K562 (cell line): ENCODE measurements at regions not wholly inside any gene's neighbourhood (a gene's known extent, or its start where the extent isn't known, plus 50 kb on each side); places are given as distances from the start of the nearest gene placed in this dataset.
"Not testable (repeated sequence)": the region's sequence is repeated elsewhere in the genome, so short reads cannot be mapped to it uniquely, and the experiment has no call there.

ENCODE experiments used
- ATAC-seq: fragments of 200-7000 bp; cut with Tn5 transposase; 3 replicates; pipeline ENCODE4 v1.9.1; 2020; ENCODE audit warnings: moderate library complexity
- BruUV-seq: library from RNA; stranded (reverse); fragments of 400-500 nt; replicated peaks from 2 replicates; lab custom pipeline; 2021; lab: Mats Ljungman, UMichigan
- CTCF ChIA-PET: fragments of 300-600 bp; formaldehyde crosslinking; extraction: SDS; loops from one replicate; lab custom pipeline; 2021; ENCODE audit warnings: low intra/inter-chr PET ratio; lab: Yijun Ruan, JAX
- POLR2A ChIA-PET: fragments of 300-600, 350-650 bp; sonication (Branson Sonifier 250); formaldehyde crosslinking; extraction: SDS; loops from one replicate; lab custom pipeline; 2021; ENCODE audit warnings: antibody characterized with exemption, inconsistent platforms; lab: Yijun Ruan, JAX
- DNase-seq, 4 experiments: peaks; one replicate each; pipeline versions ENCODE4 v3.0.0 to v3.0.0-alpha.2; 2011 to 2018; ENCODE audit warnings: low spot score in 3 of 4, mixed read lengths in 3 of 4; ENCODE audit errors: extremely low read depth in 1 of 4
- FAIRE-seq: peaks from 2 replicates; lab custom pipeline; 2011; peaks lifted over from hg19 to GRCh38; lab: Jason Lieb, UNC
- H2AFZ ChIP-seq: 2 replicates; pipeline ENCODE4 v1.6.0; 2011; ENCODE audit warnings: low read depth, low read length, control low read depth, inconsistent platforms
- H3K27ac ChIP-seq: fragments of 200-600 bp; 3 replicates; pipeline ENCODE4 v1.8.0; 2011; ENCODE audit warnings: low read depth, mild to moderate bottlenecking, control low read depth, inconsistent platforms, low read length, moderate library complexity, mixed read lengths; ENCODE audit errors: extremely low read depth
- H3K27me3 ChIP-seq, 2 experiments: fragments of 300-600 bp in 1 of 2; 2 replicates in 1 of 2; 3 replicates in 1 of 2; pipeline versions ENCODE4 v1.6.0 to v1.8.0; 2011; ENCODE audit warnings: inconsistent platforms in 2 of 2, low read length in 2 of 2, mild to moderate bottlenecking in 1 of 2, mixed read lengths in 1 of 2, moderate library complexity in 1 of 2; ENCODE audit not compliant: control insufficient read depth in 2 of 2, insufficient read depth in 2 of 2
- H3K36me3 ChIP-seq: fragments of 300-600 bp; 3 replicates; pipeline ENCODE4 v1.8.0; 2011; ENCODE audit warnings: mild to moderate bottlenecking, low read length, inconsistent platforms; ENCODE audit not compliant: control insufficient read depth, insufficient read depth
- H3K4me1 ChIP-seq, 2 experiments: fragments of 200-600 bp in 1 of 2; replicated peaks in 1 of 2; 2 replicates in 1 of 2; 3 replicates in 1 of 2; pipeline versions ENCODE4 v1.5.1 to v1.8.0; 2011; ENCODE audit warnings: inconsistent platforms in 2 of 2, low read length in 2 of 2, mild to moderate bottlenecking in 1 of 2, mixed read lengths in 1 of 2, moderate library complexity in 1 of 2; ENCODE audit not compliant: control insufficient read depth in 2 of 2, insufficient read depth in 2 of 2
- H3K4me2 ChIP-seq: 2 replicates; pipeline ENCODE4 v1.6.1; 2011; ENCODE audit warnings: low read length, control low read depth, inconsistent platforms, mixed read lengths; ENCODE audit not compliant: insufficient read depth
- H3K4me3 ChIP-seq: fragments of 200-600 bp; sonication (generic), shearing (Covaris generic); 2 replicates; pipeline ENCODE4 v1.5.1; 2016; ENCODE audit warnings: control low read depth, inconsistent platforms
- H3K79me2 ChIP-seq: fragments of 200-600 bp; 3 replicates; pipeline ENCODE4 v1.8.0; 2011; ENCODE audit warnings: low read length, inconsistent platforms; ENCODE audit not compliant: control insufficient read depth, insufficient read depth
- H3K9ac ChIP-seq, 2 experiments: 2 replicates each; pipeline versions ENCODE4 v1.6.0 to v1.6.1; 2011; ENCODE audit warnings: low read depth in 2 of 2, low read length in 2 of 2, control low read depth in 1 of 2, inconsistent platforms in 1 of 2, mild to moderate bottlenecking in 1 of 2, mixed read lengths in 1 of 2; ENCODE audit not compliant: insufficient read depth in 1 of 2
- H3K9me1 ChIP-seq: one replicate; pipeline ENCODE4 v1.6.0; 2011; ENCODE audit warnings: inconsistent platforms, mild to moderate bottlenecking, low read length, moderate library complexity; ENCODE audit not compliant: control insufficient read depth, insufficient read depth
- H3K9me3 ChIP-seq: replicated peaks from 2 replicates; pipeline ENCODE4 v1.5.1; 2011; ENCODE audit warnings: low read depth, low read length, inconsistent platforms; ENCODE audit not compliant: control insufficient read depth, insufficient read depth
- H4K20me1 ChIP-seq: replicated peaks from 2 replicates; pipeline ENCODE4 v1.6.1; 2011; ENCODE audit warnings: low read length, inconsistent platforms, mixed read lengths; ENCODE audit not compliant: control insufficient read depth, insufficient read depth
- C11orf30 ChIP-seq: fragments of 450-650 bp; IDR thresholded peaks from 2 replicates; pipeline ENCODE4 v1.6.1; 2016; ENCODE audit warnings: low read depth, mild to moderate bottlenecking
- EP300 ChIP-seq: IDR thresholded peaks from 2 replicates; pipeline ENCODE4 v1.6.1; 2012; ENCODE audit warnings: low read length, improper control_type of control experiment
- ETV6 ChIP-seq, 3 experiments: fragments of 150-350 bp in 1 of 3; sonication (generic) in 1 of 3; formaldehyde crosslinking in 1 of 3; IDR thresholded peaks; 2 replicates each; pipeline versions ENCODE4 v1.6.1 to v1.8.0; 2014 to 2022; ENCODE audit warnings: borderline replicate concordance in 2 of 3, low read depth in 2 of 3, antibody characterized with exemption in 1 of 3, low read length in 1 of 3, mild to moderate bottlenecking in 1 of 3, missing genetic modification reagents in 1 of 3
- MCM2 ChIP-seq: fragments of 450-650 bp; IDR thresholded peaks from 2 replicates; pipeline ENCODE4 v1.6.1; 2017; ENCODE audit warnings: low read depth, mild to moderate bottlenecking
- MTA1 ChIP-seq: fragments of 450-650 bp; IDR thresholded peaks from 2 replicates; pipeline ENCODE4 v1.6.1; 2017; ENCODE audit warnings: borderline replicate concordance
- MYC ChIP-seq, 2 experiments: fragments of 250-450 bp in 1 of 2; sonication (Bioruptor Pico) in 1 of 2; IDR thresholded peaks; 2 replicates each; pipeline versions ENCODE4 v1.5.1 to v1.6.1; 2012 to 2021; ENCODE audit warnings: low read depth in 2 of 2, borderline replicate concordance in 1 of 2, improper control_type of control experiment in 1 of 2, low read length in 1 of 2, mild to moderate bottlenecking in 1 of 2, moderate library complexity in 1 of 2
- NFYB ChIP-seq: IDR thresholded peaks from 2 replicates; pipeline ENCODE4 v1.6.1; 2011; ENCODE audit warnings: mild to moderate bottlenecking, moderate library complexity; ENCODE audit not compliant: insufficient read length; ENCODE audit errors: extremely low read depth
- RFX1 ChIP-seq: fragments of 450-650 bp; IDR thresholded peaks from 2 replicates; pipeline ENCODE4 v1.6.1; 2016; ENCODE audit warnings: mild to moderate bottlenecking, moderate library complexity
- STAG1 ChIP-seq: sonication (generic); formaldehyde crosslinking; IDR thresholded peaks from 2 replicates; pipeline ENCODE4 v1.5.0; 2020; ENCODE audit warnings: missing genetic modification reagents, borderline replicate concordance
- TEAD2 ChIP-seq: fragments of 450-650 bp; IDR thresholded peaks from 2 replicates; pipeline ENCODE4 v1.6.1; 2016; ENCODE audit warnings: missing genetic modification characterization, control low read depth, missing compliant biosample characterization
- TEAD4 ChIP-seq, 2 experiments: sonication (generic) in 1 of 2; formaldehyde crosslinking in 1 of 2; IDR thresholded peaks; 2 replicates each; pipeline versions ENCODE4 v1.6.1 to v1.8.0; 2012 to 2022; ENCODE audit warnings: borderline replicate concordance in 1 of 2, inconsistent platforms in 1 of 2, low read length in 1 of 2, mild to moderate bottlenecking in 1 of 2, missing genetic modification reagents in 1 of 2
- ZFP30 ChIP-seq: fragments of 250-450 bp; sonication (Bioruptor Pico); IDR thresholded peaks from 2 replicates; pipeline ENCODE4 v1.8.0; 2022; ENCODE audit warnings: moderate library complexity, mild to moderate bottlenecking, inconsistent platforms, borderline replicate concordance
- ZNF175 ChIP-seq: fragments of 200-800 bp; sonication (Bioruptor generic); IDR thresholded peaks from 2 replicates; pipeline ENCODE4 v1.6.1; 2016; ENCODE audit warnings: low read depth, mild to moderate bottlenecking, missing genetic modification characterization, missing compliant biosample characterization
- ZNF347 ChIP-seq: fragments of 450-650 bp; formaldehyde crosslinking; IDR thresholded peaks from 2 replicates; pipeline ENCODE4 v1.4.0; 2020; ENCODE audit warnings: low read depth, mild to moderate bottlenecking, moderate library complexity
- ZNF408 ChIP-seq: fragments of 250-450 bp; sonication (Bioruptor Pico); IDR thresholded peaks from 2 replicates; pipeline ENCODE4 v1.4.0; 2020; ENCODE audit warnings: low read depth, mild to moderate bottlenecking, moderate library complexity
- WGBS: fragments of 100-300 bp; shearing (Covaris generic); methylation state at CpG from one replicate; pipeline ENCODE4 v1.1.6; 2016; ENCODE audit warnings: low coverage, mixed read lengths; ENCODE audit not compliant: insufficient coverage; ENCODE audit errors: missing lambda C conversion rate; 5-methylcytosine and 5-hydroxymethylcytosine counted together
- in situ Hi-C: fragments of 300-500 bp; cut with MboI; formaldehyde crosslinking; loops from 4 replicates; pipeline ENCODE4 v1.15.0; 2018; ENCODE audit warnings: inconsistent platforms, mixed read lengths
- intact Hi-C: fragments of 100-400 bp; cut with micrococcal nuclease; formaldehyde crosslinking; loops from 2 replicates; pipeline ENCODE4 v1.14.2; 2022
- TF ChIP-seq, protein P1 (sequence below): sonication (generic); formaldehyde crosslinking; IDR thresholded peaks from 2 replicates; pipeline ENCODE4 v1.5.0; 2020; ENCODE audit warnings: missing genetic modification reagents

DNA sequence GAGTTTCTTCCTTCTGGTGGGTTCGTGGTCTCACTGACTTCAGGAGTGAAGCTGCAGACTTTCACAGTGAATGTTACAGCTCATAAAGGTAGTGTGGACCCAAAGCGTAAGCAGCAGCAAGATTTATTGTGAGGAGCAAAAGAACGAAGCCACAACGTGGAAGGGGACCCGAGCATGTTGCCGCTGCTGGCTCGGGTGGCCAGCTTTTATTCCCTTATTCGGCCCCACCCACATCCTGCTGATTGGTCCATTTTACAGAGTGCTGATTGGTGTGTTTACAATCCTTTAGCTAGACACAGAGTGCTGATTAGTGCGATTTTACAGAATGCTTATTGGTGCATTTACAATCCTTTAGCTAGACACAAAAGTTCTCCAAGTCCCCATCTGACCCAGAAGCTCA, 80.6 kb upstream of the SEL1L start:
- WGBS = 0% methylated on average over 9 of the region's 9 CpGs
- in situ Hi-C loops, BruUV-seq, H3K9me3 ChIP-seq, H3K9ac ChIP-seq, POLR2A ChIA-PET, H3K9me1 ChIP-seq, H3K4me3 ChIP-seq, H3K4me2 ChIP-seq, FAIRE-seq, H3K36me3 ChIP-seq, H4K20me1 ChIP-seq, CTCF ChIA-PET, intact Hi-C loops, H2AFZ ChIP-seq, H3K27me3 ChIP-seq, H3K79me2 ChIP-seq, ATAC-seq, H3K27ac ChIP-seq, DNase-seq, H3K4me1 ChIP-seq: not testable (repeated sequence)
- peak; percentile 53 for TF ChIP-seq NFYB

DNA sequence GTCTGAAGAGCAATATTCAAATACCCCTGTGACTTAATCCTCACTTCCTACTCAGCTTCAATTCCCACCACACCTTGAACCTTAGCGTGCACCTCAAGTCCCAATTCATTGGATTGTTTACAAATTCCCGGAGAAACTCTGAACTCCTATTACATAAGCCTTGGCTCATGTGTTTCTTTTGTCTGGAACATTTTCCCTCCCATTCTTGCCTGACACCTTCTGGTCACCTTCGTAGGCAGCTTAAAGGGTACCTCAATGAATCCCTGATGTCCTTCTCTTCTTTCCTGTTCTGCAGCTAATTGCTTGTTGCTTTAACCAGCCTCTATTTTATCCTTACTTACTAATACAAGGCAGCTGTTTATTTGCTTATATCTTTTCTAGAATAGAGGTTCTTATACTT, 85.0 kb upstream of the SEL1L start:
- ATAC-seq (no peak), FAIRE-seq (no peak), DNase-seq (no peak)
- H4K20me1 ChIP-seq = no peaks in the 10 kb centered on the region
- H3K27me3 ChIP-seq = no peaks in the 10 kb centered on the region
- no peak overlapping the region for H3K4me3 ChIP-seq
- intact Hi-C loops = no loop called here
- CTCF ChIA-PET = no interaction called here
- no peaks in the 10 kb centered on the region for H3K9me1 ChIP-seq
- POLR2A ChIA-PET = no interaction called here
- H3K9me3 ChIP-seq = no peaks in the 10 kb centered on the region
- H3K4me2 ChIP-seq = no peak overlapping the region
- 0% methylated on average over 3 of the region's 3 CpGs for WGBS
- in situ Hi-C loops = no loop called here
- H3K4me1 ChIP-seq = no peaks in the 10 kb centered on the region
- H3K36me3 ChIP-seq = no peaks in the 10 kb centered on the region
- no peaks in the 10 kb centered on the region for H3K79me2 ChIP-seq
- H3K27ac ChIP-seq = no peak overlapping the region
- H2AFZ ChIP-seq = no peak overlapping the region
- no TSS peak for BruUV-seq
- no peak overlapping the region for H3K9ac ChIP-seq
- TF ChIP-seq ZNF347 (no peak), ZNF408 (CRISPR knock-in tag) (no peak), TEAD4 (IDR thresholded peaks at IDR 0.05; ENCODE audit: low read length) (no peak), TEAD4 (CRISPR knock-in tag; IDR thresholded peaks at IDR 0.05; ENCODE audit: borderline replicate concordance) (no peak), STAG1 (CRISPR knock-in tag) (no peak), C11orf30 (no peak), ZFP30 (CRISPR knock-in tag) (no peak), RFX1 (no peak), EP300 (no peak), TEAD2 (no peak), MTA1 (no peak), MCM2 (no peak), ZNF175 (no peak), MYC (IDR thresholded peaks at IDR 0.05; ENCODE audit: low read depth, low read length) (no peak), MYC (CRISPR knock-in tag; IDR thresholded peaks at IDR 0.05; ENCODE audit: borderline replicate concordance, low read depth) (no peak), ETV6 (IDR thresholded peaks at IDR 0.05; ENCODE audit: borderline replicate concordance in 1 of 2, low read depth in 2 of 2, low read length in 1 of 2) (no peak), ETV6 (CRISPR knock-in tag; IDR thresholded peaks at IDR 0.05; ENCODE audit: borderline replicate concordance) (no peak)
- TF ChIP-seq, protein P1, sequence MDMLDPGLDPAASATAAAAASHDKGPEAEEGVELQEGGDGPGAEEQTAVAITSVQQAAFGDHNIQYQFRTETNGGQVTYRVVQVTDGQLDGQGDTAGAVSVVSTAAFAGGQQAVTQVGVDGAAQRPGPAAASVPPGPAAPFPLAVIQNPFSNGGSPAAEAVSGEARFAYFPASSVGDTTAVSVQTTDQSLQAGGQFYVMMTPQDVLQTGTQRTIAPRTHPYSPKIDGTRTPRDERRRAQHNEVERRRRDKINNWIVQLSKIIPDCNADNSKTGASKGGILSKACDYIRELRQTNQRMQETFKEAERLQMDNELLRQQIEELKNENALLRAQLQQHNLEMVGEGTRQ (CRISPR knock-in tag) = no peak
